ENCODE measurements at regions not wholly inside any gene's neighbourhood (a gene's known extent, or its start where the extent isn't known, plus 50 kb on each side); places are given as distances from the start of the nearest gene placed in this dataset.

DNA sequence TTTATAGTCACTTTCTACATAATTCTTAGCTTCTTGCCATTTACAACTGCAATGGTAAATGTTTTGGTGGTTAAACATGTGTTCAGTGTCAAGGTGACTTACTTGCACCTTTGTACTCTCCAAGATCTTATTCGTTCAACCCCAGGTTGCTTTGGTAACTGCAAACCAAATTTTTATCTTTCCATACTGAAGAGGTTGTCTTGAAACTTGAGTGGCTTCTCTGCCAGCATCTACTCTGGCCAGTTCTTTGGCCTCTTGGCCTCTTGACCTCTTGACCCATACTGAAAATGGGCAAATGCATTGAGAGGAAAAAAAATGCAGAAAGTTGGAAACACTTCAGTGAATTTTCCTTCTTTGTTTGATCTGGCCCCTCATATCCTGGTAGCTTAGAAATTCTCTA lies 88.0 kb upstream of the LRRC7 start:
- no peak for DNase-seq

GRCh38 chr1:69483246-69483645 lies 84.5 kb upstream of the LRRC7 start:
- DNase-seq: no peak

GRCh38 chr1:69485616-69486015 lies 82.1 kb upstream of the LRRC7 start:
- DNase-seq: no peak

DNA sequence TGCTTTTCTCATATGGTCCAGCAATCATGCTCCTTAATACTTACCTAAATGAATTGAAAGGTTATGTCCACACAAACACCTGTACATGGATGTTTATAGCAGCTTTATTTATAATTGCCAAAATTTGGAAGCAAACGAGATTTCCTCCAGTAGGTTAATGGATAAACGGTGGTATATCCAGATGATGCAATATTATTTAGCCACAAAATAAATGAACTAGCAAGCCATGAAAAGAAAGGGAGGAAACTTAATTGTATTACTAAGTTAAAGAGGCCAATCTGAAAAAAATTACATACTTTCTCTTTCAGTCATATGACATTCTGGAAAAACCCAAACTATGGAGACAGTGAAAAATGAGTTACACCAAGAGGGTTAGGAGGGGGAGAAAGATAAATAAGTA lies 76.3 kb upstream of the LRRC7 start:
- no peak for DNase-seq

- no peak for DNase-seq
These were observed 75.4 kb upstream of the LRRC7 start for GRCh38 chr1:69492286-69492685.

DNA sequence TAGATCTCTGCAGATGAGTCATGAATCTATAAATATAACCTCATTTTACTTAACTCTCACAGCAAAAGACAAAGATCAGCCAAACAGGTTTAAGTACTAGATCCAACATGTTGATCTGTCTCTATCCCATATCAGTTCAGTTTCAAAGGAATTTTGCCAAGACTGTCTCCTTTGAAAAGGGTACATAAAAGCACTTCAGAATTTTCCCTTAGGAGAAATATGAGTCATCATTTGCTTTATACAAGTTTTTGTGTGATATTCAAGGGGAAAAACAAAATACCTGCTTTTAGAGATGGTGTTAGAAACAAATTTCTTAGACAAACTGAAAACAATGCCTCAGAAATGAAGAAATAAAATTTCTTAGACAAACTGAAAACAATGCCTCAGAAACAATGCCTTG lies 73.5 kb upstream of the LRRC7 start:
- DNase-seq: no peak

- DNase-seq: no peak
These were observed 70.1 kb upstream of the LRRC7 start for GRCh38 chr1:69497441-69498221.

GRCh38 chr1:69498711-69499110 lies 69.0 kb upstream of the LRRC7 start:
- DNase-seq: no peak

GRCh38 chr1:69499203-69499803 lies 68.4 kb upstream of the LRRC7 start:
- DNase-seq: no peak

- DNase-seq: no peak
These were observed 64.7 kb upstream of the LRRC7 start for GRCh38 chr1:69502991-69503390.

GRCh38 chr1:69504730-69505252 lies 62.9 kb upstream of the LRRC7 start:
- DNase-seq: no peak

DNA sequence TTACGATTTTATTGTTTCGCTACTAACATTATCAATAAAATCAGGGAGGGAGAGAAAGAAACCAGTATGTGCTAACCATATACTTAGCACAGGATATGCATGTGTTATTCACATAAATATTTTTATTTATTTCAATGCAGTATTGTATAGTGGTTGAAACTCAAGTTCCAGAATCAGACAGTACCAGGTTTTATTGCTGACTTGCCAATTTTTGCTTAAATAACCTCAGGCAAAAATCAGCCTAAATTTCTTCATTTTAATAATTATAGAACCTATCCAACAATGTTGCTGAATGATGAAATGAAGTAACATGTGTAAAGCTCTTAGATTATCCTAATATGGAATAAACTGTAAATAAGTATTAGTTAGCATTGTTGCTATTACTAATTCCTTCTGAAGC lies 61.4 kb upstream of the LRRC7 start:
- DNase-seq: no peak

DNA sequence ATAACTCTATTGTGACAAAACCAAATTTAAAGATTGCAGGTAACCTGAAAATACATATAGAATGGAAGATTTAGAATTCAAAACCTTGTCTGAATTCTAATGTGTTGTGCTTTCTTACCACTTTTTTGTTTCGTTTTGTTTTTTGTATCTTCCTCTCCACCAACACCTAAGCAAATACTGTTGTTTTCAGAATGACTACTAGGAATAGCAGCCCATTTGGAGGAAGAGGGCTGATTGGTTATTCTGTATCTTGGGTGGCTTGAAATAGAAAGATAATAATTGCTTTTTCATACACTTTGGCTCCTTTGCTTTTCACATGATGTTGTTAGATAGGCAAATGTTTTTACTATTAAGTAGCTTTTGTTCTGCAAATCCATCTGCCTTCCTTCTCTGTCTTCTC lies 61.0 kb upstream of the LRRC7 start:
- no peak for DNase-seq

GRCh38 chr1:69510026-69510425 lies 57.7 kb upstream of the LRRC7 start:
- no peak for DNase-seq

GRCh38 chr1:69511426-69512192 lies 56.1 kb upstream of the LRRC7 start:
- DNase-seq: no peak

DNA sequence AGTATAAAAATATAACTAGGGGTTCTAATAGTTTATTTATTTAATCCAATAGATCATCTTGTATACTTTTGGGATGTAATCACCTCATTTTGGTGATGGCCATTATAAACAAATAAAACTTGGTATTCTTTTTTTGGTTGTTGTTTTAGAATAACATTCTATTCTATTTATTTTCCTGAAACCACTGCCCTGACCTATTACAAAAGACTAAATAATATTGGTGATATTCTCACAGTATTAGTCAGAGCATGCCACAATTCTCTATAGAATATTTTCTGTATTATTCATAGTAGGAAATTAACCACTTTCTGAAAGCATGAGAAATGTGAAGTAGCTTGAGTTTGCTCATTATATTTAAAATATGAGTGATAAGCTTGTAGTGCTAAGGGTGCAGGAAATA lies 54.1 kb upstream of the LRRC7 start:
- DNase-seq: no peak

All from NCI-H2081 (cell line).